Glomerular endothelial cell (primary cell): ENCODE measurements at regions not wholly inside any gene's neighbourhood (a gene's known extent, or its start where the extent isn't known, plus 50 kb on each side); places are given as distances from the start of the nearest gene placed in this dataset.
"Not testable (repeated sequence)": the region's sequence is repeated elsewhere in the genome, so short reads cannot be mapped to it uniquely, and the experiment has no call there.

ENCODE experiments used
- DNase-seq: peaks from one replicate; pipeline ENCODE4 v3.0.0-alpha.2; 2011; ENCODE audit warnings: low read depth, low spot score; ENCODE audit errors: extremely low read depth

- no peak for DNase-seq
Observed at GRCh38 chr5:104539618-104540350, 977.2 kb upstream of the NUDT12 start.

GRCh38 chr5:104538734-104539133, 976.1 kb upstream of the NUDT12 start:
- DNase-seq = no peak

- no peak for DNase-seq
Observed at GRCh38 chr5:104533498-104533897, 970.9 kb upstream of the NUDT12 start.

- no peak for DNase-seq
Observed at GRCh38 chr5:104526866-104527265, 964.3 kb upstream of the NUDT12 start.

- no peak for DNase-seq
Observed at GRCh38 chr5:104513640-104514072, 951.1 kb upstream of the NUDT12 start.

GRCh38 chr5:104513121-104513602, 950.6 kb upstream of the NUDT12 start:
- DNase-seq = no peak

GRCh38 chr5:104512063-104512825, 949.7 kb upstream of the NUDT12 start:
- DNase-seq = no peak

- DNase-seq = no peak
Observed at GRCh38 chr5:104498281-104498680, 935.7 kb upstream of the NUDT12 start.

GRCh38 chr5:104494083-104494482, 931.5 kb upstream of the NUDT12 start:
- DNase-seq = no peak

GRCh38 chr5:104472811-104473210, 910.2 kb upstream of the NUDT12 start:
- DNase-seq = no peak

GRCh38 chr5:104456122-104456521, 893.5 kb upstream of the NUDT12 start:
- no peak for DNase-seq

- DNase-seq = no peak
Observed at GRCh38 chr5:104452550-104452949, 890.0 kb upstream of the NUDT12 start.

GRCh38 chr5:104451911-104452310, 889.3 kb upstream of the NUDT12 start:
- DNase-seq = not testable (repeated sequence)

- no peak for DNase-seq
Observed at GRCh38 chr5:104444656-104445055, 882.1 kb upstream of the NUDT12 start.

GRCh38 chr5:104443706-104444105, 881.1 kb upstream of the NUDT12 start:
- no peak for DNase-seq

- DNase-seq = no peak
Observed at GRCh38 chr5:104431981-104432380, 869.4 kb upstream of the NUDT12 start.

- DNase-seq = no peak
Observed at GRCh38 chr5:104431002-104431620, 868.5 kb upstream of the NUDT12 start.

- DNase-seq = no peak
Observed at GRCh38 chr5:104429911-104430310, 867.3 kb upstream of the NUDT12 start.

- DNase-seq = no peak
Observed at GRCh38 chr5:104421431-104421830, 858.8 kb upstream of the NUDT12 start.

GRCh38 chr5:104418056-104418455, 855.5 kb upstream of the NUDT12 start:
- no peak for DNase-seq

GRCh38 chr5:104412649-104413240, 850.2 kb upstream of the NUDT12 start:
- no peak for DNase-seq
